NCI-H1694 treated with DMSO at 0.1 percent for 48 hours (cell line): ENCODE measurements at regions not wholly inside any gene's neighbourhood (a gene's known extent, or its start where the extent isn't known, plus 50 kb on each side); places are given as distances from the start of the nearest gene placed in this dataset.
"Not testable (repeated sequence)": the region's sequence is repeated elsewhere in the genome, so short reads cannot be mapped to it uniquely, and the experiment has no call there.

Experiments
- DNase-seq: peaks from one replicate; lab custom pipeline; 2025; lab: John Stamatoyannopoulos, UW

DNA sequence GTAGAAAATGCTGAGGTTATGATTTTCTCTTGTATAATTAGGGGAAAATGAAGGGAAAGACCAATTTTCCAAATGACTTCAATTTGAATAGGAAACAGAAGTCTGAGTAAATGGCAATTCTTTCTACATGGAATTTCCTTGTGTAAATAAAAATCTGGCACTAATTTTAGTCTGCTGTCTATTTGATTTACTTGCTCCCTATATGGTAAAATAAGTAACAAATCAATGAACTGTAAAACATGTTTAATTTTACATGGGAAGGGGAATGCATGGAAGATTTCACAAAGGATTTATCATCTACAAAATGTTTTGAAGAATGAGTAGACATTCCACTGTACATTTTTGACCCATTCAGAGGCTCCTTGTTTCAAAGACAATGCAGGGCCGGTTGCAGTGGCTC, 811.6 kb upstream of the GOT2 start:
- no peak for DNase-seq

- DNase-seq = no peak
Observed at GRCh38 chr16:59543641-59544040, 809.5 kb upstream of the GOT2 start.

- no peak for DNase-seq
Observed at GRCh38 chr16:59540621-59541020, 806.5 kb upstream of the GOT2 start.

- DNase-seq = no peak
Observed at GRCh38 chr16:59535298-59535697, 801.2 kb upstream of the GOT2 start.

DNA sequence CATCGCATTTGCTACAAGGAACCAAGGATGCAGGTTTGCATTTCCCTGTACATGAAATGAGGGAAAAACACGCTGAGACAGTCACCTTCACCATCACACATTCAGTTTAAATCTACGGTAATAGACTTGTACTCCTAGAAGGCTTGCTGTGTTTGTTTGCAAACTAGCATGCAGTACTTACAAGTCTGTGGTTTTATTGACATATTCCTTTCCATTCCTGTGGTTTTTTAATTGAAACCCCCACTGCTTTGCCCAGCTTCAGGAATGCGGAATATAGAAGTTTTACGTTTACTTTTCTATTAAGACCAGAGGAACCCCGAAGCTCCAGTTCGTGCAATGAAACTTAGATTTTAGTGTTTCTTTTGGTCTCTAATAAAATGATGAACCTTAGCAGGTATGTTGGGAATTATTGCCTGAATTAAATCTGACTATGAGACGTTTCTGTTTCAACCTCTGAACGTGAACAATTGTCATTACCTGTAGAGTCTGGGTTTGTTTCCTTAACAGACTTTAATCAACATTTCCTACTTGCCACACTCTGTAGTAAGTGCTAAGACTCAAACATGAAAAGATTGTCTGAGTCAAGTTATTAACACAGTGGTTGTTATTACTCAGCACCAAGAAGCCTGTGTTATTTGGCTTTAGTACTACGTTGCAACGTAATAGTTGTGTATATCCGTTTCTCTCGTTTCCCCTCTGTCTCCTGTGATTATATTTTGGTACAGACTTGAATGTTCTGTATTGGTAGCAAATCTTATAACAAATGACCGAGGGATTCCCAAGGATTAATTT, 793.3 kb upstream of the GOT2 start:
- no peak for DNase-seq

- DNase-seq = no peak
Observed at GRCh38 chr16:59522826-59523225, 788.7 kb upstream of the GOT2 start.

DNA sequence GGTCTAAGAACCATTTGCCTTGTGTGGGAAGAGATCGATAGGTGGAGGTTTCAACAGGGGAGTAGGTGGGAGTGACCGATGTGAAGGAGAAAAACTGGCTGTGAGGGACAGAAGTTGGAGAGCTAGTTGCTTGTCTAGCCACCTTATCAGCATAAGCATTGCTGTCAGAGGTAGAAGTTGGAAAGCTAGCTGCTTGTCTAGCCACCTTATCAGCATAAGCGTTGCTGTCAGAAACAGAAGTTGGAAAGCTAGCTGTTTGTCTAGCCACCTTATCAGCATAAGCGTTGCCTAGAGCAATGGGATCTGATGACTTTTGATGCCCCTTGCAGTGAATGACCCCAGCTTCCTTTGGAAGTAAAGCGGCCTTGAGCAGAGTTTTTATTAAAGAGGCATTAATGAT, 784.6 kb upstream of the GOT2 start:
- not testable (repeated sequence) for DNase-seq

DNA sequence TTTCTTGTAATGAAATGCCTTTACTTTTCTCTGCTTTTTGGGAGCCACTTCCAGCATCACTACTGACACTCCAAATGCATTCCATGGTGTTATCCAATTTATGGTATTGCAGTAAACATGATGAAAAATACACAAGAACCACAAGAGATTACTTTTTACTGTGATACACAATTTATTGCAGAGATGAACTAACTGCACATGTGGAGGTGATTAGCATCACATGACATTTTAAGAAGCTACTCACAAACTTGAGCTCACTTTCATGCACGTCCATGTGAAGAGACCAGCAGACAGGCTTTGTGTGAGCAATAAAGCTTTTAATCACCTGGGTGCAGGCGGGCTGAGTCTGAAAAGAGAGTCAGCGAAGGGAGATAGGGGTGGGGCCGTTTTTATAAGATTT, 780.5 kb upstream of the GOT2 start:
- DNase-seq = no peak

- no peak for DNase-seq
Observed at GRCh38 chr16:59510008-59510424, 775.9 kb upstream of the GOT2 start.

- no peak for DNase-seq
Observed at GRCh38 chr16:59500601-59501000, 766.5 kb upstream of the GOT2 start.

DNA sequence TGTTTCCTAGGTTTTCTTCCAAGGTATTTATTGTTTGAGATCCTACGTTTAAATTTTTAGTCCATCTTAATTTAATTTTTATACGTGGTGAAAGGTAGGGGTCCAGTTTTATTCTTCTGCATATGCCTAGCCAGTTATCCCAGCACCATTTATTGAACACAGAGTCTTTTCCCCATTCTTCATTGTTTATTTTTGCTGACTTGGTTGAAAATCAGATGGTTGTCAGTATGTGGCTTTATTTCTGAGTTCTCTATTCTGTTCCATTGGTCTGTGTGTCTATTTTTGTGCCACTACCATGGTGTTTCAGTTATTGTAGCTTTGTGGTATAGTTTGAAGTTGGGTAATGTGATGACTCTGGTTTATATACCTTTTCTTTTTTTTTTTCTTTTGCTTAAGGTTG, 753.0 kb upstream of the GOT2 start:
- no peak for DNase-seq

DNA sequence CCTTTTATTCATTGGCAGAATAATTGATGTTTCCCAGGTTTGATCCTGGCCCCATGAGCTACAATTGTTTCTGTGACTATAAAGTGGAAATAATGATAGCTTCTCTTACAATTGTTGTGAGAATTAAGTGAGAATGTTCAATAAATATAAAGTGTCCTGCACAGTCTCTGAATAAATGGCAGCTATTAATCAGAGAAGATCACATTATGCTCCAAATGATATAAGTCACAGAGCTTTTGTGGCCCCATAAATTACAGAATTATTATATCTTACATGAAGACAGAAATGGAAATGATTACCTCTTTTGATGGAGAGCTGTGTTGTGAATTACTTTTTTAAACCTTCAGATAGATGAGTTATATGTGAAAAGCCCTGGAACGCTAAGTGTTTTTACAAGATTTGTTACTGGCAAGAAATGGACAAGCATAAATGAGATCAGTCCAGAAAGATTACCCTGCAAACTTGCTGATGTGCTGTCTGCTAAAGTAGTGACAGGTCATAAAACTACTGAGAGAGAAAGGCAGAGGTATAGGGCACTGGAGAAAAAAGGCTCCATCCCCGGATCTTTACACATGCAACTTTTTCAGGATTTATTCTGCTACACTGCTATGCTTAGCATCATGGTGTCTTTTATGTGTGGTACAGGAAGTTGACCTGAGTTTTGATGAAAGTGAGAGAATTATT, 750.9 kb upstream of the GOT2 start:
- DNase-seq = no peak

DNA sequence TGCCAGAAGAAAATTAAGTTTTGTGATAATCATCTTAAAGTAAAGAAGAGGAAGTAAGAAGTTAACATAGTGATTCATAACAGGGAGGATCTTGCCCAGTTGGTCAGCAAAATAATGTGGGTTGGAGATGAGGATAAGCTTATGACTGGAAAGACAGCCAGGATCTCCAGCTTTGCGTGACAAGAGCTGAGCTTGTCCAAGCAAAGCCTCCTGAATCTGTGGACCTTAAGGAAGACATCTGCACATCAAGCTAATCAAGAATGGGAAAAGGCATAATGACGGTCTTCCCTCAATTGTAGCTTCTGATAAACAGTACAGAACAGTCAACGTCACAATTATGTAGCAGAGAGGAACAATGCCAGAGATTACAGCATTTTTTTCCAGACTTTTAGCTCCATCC, 744.7 kb upstream of the GOT2 start:
- no peak for DNase-seq

DNA sequence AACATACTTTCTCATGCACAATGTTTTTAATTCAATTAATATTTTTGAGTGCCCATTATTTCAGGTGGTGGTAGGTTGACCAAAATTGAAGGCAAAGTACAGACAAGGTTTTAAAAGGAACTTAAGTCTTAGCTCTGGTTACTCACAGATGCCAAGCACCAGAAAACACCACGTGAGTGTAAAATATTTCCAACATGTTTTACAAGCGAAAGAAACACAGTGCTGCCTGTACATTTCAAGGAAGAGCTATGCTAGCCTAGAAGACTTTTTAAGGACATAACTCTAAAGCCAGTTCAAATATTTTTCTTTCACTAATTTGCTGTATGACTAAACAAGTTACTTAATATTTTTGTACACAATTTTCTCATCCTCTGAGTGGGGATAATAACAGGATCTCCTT, 736.4 kb upstream of the GOT2 start:
- no peak for DNase-seq

- no peak for DNase-seq
Observed at GRCh38 chr16:59469266-59469665, 735.1 kb upstream of the GOT2 start.

DNA sequence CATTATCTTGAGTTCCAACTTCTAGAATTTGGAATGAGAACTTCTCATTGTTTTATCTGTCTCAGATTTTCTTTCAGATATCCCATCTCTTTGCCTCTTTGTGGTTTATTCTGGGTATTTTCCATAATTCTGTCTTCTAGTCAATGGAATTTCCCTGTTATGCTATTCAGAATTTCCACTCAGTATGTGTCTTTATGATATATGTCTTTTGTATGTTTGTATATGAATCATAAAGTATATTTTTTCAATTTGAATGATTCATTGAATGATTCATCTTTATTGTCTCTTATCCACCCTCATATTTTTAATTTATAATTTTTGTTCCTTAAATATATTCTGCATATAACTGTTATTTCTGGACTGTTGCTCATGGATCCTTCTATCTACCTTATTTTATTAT, 729.7 kb upstream of the GOT2 start:
- no peak for DNase-seq

DNA sequence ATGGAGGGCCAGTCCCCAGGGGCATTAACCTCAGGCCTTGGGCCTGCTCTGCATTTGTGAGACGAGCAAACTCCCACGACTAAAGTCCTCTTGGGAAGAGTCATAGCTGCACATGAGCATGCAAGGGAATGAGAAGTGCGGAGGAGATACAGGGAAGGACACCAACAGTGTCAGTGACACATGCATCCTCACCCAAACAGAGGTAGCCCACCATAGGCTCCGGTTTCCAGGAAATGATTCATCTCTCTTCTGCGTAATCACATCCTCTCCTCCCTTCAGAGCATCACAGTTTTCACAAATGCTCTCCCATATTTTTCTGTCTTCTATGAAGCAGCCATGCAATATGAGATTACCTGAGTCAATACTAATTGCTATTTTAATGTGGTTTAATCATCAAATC, 725.7 kb upstream of the GOT2 start:
- DNase-seq = no peak

DNA sequence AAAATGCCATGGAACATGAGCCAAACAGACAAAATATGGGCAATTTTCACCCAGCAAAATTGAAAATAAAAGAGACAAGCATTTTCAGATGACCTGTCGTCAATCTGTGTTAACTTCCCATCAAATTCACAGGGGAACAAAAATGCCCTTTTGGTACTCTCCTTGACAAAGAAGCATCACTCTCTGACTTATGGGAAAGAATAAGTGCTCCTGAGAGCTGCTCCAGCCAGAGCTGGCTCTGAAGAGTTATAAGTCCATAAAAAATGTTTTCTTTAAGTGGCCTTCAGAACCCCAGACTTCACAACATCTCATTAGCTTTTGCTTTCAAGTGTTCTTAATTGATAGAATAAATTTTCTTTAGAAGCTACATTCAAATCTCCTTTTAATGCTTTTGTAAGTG, 721.4 kb upstream of the GOT2 start:
- no peak for DNase-seq

- DNase-seq = not testable (repeated sequence)
Observed at GRCh38 chr16:59450513-59450912, 716.4 kb upstream of the GOT2 start.

DNA sequence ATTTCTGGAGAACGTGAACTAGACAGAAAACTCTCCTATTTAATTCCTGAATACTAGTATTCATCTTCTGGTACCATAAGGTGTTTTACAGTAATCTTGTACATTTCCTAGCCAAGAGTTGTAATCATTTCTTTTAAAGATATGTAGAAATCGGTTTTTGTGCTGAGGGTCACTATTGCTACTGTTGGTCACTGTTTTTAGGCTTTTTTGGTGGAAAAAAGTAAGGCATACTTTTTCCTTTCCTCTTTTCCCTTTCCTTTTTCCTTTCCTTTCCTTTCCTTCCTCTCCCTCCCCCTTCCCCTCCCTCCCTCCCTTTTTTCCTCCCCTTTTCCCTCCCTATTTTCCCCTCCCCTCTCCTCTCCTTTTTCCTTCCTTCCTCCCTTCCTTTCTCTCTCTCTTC, 706.4 kb upstream of the GOT2 start:
- no peak for DNase-seq

DNA sequence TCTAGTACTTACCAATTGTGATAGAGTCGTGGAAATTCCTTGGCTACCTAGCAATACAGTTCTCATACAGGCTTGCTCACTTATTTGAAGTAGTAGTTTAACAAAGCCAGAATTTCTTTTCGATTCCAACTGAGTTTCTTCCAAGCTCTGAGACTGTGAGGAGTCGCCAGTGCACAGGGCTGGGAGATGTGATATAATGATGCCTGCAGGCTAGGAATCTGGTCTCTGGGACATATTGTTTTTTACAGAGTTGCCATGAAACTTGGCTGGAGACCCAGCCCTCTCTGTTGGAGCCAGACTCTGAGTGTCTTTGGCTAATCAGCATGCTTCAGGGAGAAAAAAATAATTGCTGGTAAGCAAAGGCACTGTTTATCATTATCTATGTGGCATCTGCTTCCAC, 698.8 kb upstream of the GOT2 start:
- DNase-seq = no peak

GRCh38 chr16:59432276-59432675, 698.2 kb upstream of the GOT2 start:
- DNase-seq = no peak

GRCh38 chr16:59424714-59425273, 690.7 kb upstream of the GOT2 start:
- no peak for DNase-seq
